ENCODE measurements at regions not wholly inside any gene's neighbourhood (a gene's known extent, or its start where the extent isn't known, plus 50 kb on each side); places are given as distances from the start of the nearest gene placed in this dataset.

- Mint-ChIP-seq H3K27me3 (ENCODE audit: insufficient read depth, unreplicated experiment) (no peaks in the 10 kb centered on the region), H3K36me3 (ENCODE audit: insufficient read depth, unreplicated experiment) (no peaks in the 10 kb centered on the region), H3K9me3 (ENCODE audit: unreplicated experiment) (peaks cover 10% of the 10 kb centered on the region), H3K27ac (ENCODE audit: unreplicated experiment) (peak overlapping the region; percentile 76), H3K4me3 (ENCODE audit: unreplicated experiment) (no peak overlapping the region), H3K4me1 (ENCODE audit: low read depth, unreplicated experiment) (peaks cover 28% of the 10 kb centered on the region)
- BruUV-seq (replicated peaks) = no TSS peak
- no peak overlapping the region for H3K4me3 ChIP-seq (ENCODE audit: low read depth, low read length)
- intact Hi-C loops (cut with micrococcal nuclease; ENCODE audit: unreplicated experiment) = loop anchor here (10.0 kb wide), 1 partner anchor 171 kb away; no protein-coding TSS in a partner anchor
- no peaks in the 10 kb centered on the region for H3K27me3 ChIP-seq (replicated peaks; ENCODE audit: control insufficient read depth, insufficient read depth, low read length)
- no peaks in the 10 kb centered on the region for H3K36me3 ChIP-seq (ENCODE audit: control insufficient read depth, insufficient read depth, low read length)
- CTCF ChIA-PET = no interaction called here
- peaks cover 37% of the 10 kb centered on the region for H3K4me1 ChIP-seq
- no peak for TF ChIP-seq CTCF (IDR thresholded peaks at IDR 0.05; ENCODE audit: insufficient read depth in 1 of 2, low read depth in 1 of 2, low read length in 1 of 2, severe bottlenecking in 1 of 2, unreplicated experiment in 1 of 2)
- H3K9me3 ChIP-seq = no peaks in the 10 kb centered on the region
- POLR2A ChIA-PET = no interaction called here
- DNase-seq = no peak
Observed at GRCh38 chr4:19195696-19196095, 1056.0 kb upstream of the SLIT2 start.

GRCh38 chr4:19194672-19195071 is 1057.0 kb upstream of the SLIT2 start:
- ChIA-PET CTCF (no interaction called here), POLR2A (interaction anchor here (0.6 kb wide), 1 partner anchor 216 kb away, joined by 4 read pairs; no protein-coding TSS in a partner anchor)
- BruUV-seq (replicated peaks) = no TSS peak
- no peaks in the 10 kb centered on the region for H3K36me3 Mint-ChIP-seq (ENCODE audit: insufficient read depth, unreplicated experiment)
- Histone ChIP-seq H3K4me3 (ENCODE audit: low read depth, low read length) (no peak overlapping the region), H3K36me3 (ENCODE audit: control insufficient read depth, insufficient read depth, low read length) (no peaks in the 10 kb centered on the region), H3K4me1 (peaks cover 37% of the 10 kb centered on the region), H3K9me3 (no peaks in the 10 kb centered on the region), H3K27me3 (replicated peaks; ENCODE audit: control insufficient read depth, insufficient read depth, low read length) (no peaks in the 10 kb centered on the region)
- DNase-seq = no peak
- H3K27ac Mint-ChIP-seq (ENCODE audit: unreplicated experiment) = peak overlapping the region; percentile 76
- no peaks in the 10 kb centered on the region for H3K27me3 Mint-ChIP-seq (ENCODE audit: insufficient read depth, unreplicated experiment)
- no peak overlapping the region for H3K4me3 Mint-ChIP-seq (ENCODE audit: unreplicated experiment)
- H3K4me1 Mint-ChIP-seq (ENCODE audit: low read depth, unreplicated experiment) = peaks cover 28% of the 10 kb centered on the region
- H3K9me3 Mint-ChIP-seq (ENCODE audit: unreplicated experiment) = peaks cover 10% of the 10 kb centered on the region
- intact Hi-C loops (cut with micrococcal nuclease; ENCODE audit: unreplicated experiment) = loop anchor here (10.0 kb wide), 1 partner anchor 170 kb away; no protein-coding TSS in a partner anchor
- no peak for TF ChIP-seq CTCF (IDR thresholded peaks at IDR 0.05; ENCODE audit: insufficient read depth in 1 of 2, low read depth in 1 of 2, low read length in 1 of 2, severe bottlenecking in 1 of 2, unreplicated experiment in 1 of 2)

GRCh38 chr4:19193274-19193981 is 1058.3 kb upstream of the SLIT2 start:
- BruUV-seq (replicated peaks) = TSS peak; percentile 63
- Mint-ChIP-seq H3K9me3 (ENCODE audit: unreplicated experiment) (peaks cover 10% of the 10 kb centered on the region), H3K27ac (ENCODE audit: unreplicated experiment) (peak overlapping the region; percentile 51), H3K27me3 (ENCODE audit: insufficient read depth, unreplicated experiment) (no peaks in the 10 kb centered on the region), H3K4me1 (ENCODE audit: low read depth, unreplicated experiment) (peaks cover 28% of the 10 kb centered on the region), H3K36me3 (ENCODE audit: insufficient read depth, unreplicated experiment) (no peaks in the 10 kb centered on the region), H3K4me3 (ENCODE audit: unreplicated experiment) (peak overlapping the region; percentile 89)
- Histone ChIP-seq H3K9me3 (no peaks in the 10 kb centered on the region), H3K27me3 (replicated peaks; ENCODE audit: control insufficient read depth, insufficient read depth, low read length) (no peaks in the 10 kb centered on the region), H3K36me3 (ENCODE audit: control insufficient read depth, insufficient read depth, low read length) (no peaks in the 10 kb centered on the region), H3K4me3 (ENCODE audit: low read depth, low read length) (peak overlapping the region; percentile 34), H3K4me1 (peaks cover 37% of the 10 kb centered on the region)
- intact Hi-C loops (cut with micrococcal nuclease; ENCODE audit: unreplicated experiment) = loop anchor here (10.0 kb wide), 1 partner anchor 169 kb away; no protein-coding TSS in a partner anchor
- TF ChIP-seq CTCF (IDR thresholded peaks at IDR 0.05; ENCODE audit: insufficient read depth in 1 of 2, low read depth in 1 of 2, low read length in 1 of 2, severe bottlenecking in 1 of 2, unreplicated experiment in 1 of 2) = no peak
- ChIA-PET CTCF (no interaction called here), POLR2A (no interaction called here)
- peak in 1 of 2 experiments; percentile 45 for DNase-seq

All from Caco-2 (cell line).